A673 (cell line): ENCODE measurements at regions not wholly inside any gene's neighbourhood (a gene's known extent, or its start where the extent isn't known, plus 50 kb on each side); places are given as distances from the start of the nearest gene placed in this dataset.

Experiments
- CTCF ChIP-seq: fragments of 300-800, 200-600 bp; sonication (generic); conservative IDR thresholded peaks from 2 replicates; pipeline ENCODE4 v1.5.1; 2017; ENCODE audit warnings: low read depth, mild to moderate bottlenecking, antibody characterized with exemption, low read length, moderate library complexity, mixed read lengths
- EZH2 ChIP-seq: fragments of 200-600 bp; sonication (generic); IDR thresholded peaks from 2 replicates; pipeline ENCODE4 v1.6.1; 2017; ENCODE audit warnings: borderline replicate concordance, low read depth, mild to moderate bottlenecking, mixed read lengths, antibody characterized with exemption, low read length; ENCODE audit not compliant: poor library complexity, severe bottlenecking

GRCh38 chr3:31142543-31142942, 248.1 kb upstream of the GADL1 start:
- TF ChIP-seq CTCF (no peak), EZH2 (no peak)
